SU-DHL-6 (cell line): ENCODE measurements at regions not wholly inside any gene's neighbourhood (a gene's known extent, or its start where the extent isn't known, plus 50 kb on each side); places are given as distances from the start of the nearest gene placed in this dataset.

Source experiments
- CTCF ChIP-seq: fragments of 200-600 bp; sonication (generic); IDR thresholded peaks from one replicate; pipeline ENCODE4 v1.5.1; 2017; ENCODE audit warnings: antibody characterized with exemption, mild to moderate bottlenecking, low read length, moderate library complexity; ENCODE audit not compliant: insufficient read depth, poor library complexity, severe bottlenecking
- EZH2phosphoT487 ChIP-seq: fragments of 200-600 bp; sonication (generic), shearing (Covaris generic); conservative IDR thresholded peaks from 2 replicates; pipeline ENCODE4 v1.6.1; 2018; ENCODE audit warnings: mild to moderate bottlenecking, antibody characterized with exemption, low read length, moderate library complexity, mixed read lengths

DNA sequence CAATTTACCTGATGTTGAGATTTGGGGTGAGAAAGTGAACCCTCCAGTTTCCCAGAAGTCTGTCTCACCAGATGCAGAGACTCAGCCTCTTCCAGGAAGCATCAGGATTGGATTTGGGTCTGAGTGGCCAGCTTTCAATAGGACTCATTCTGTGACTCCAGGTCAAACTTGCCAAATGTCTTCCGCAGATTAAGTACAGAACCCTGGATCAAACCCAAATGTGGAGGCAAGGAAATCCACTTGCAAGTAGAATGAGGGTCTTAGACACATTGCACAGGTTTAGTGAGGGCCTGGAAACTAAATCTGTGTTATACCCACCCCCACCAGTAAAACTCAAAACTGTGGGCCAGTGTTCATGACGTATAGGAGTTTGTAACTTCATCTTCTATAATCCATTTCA lies 372.2 kb upstream of the MGMT start:
- TF ChIP-seq CTCF (no peak), EZH2phosphoT487 (no peak)
